ENCODE measurements at regions not wholly inside any gene's neighbourhood (a gene's known extent, or its start where the extent isn't known, plus 50 kb on each side); places are given as distances from the start of the nearest gene placed in this dataset.

DNA sequence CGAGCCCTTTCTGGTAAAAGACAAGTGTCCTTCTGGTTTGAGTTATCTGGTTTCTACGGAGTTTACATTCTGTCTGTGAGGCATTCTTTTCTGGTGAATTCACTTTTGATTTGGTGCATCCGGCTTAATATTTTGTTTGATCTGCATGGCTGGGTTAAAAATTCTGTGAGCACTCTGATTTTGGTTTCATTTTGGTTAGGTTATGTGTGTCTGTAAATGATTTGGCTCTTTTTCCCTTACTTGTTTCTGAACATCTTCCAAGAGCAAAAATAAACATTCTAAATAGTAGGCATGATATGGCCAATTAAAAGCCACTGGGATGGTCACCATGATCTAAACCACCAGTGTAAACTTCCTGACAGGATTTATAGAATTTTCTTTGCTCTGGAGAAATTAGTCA, 85.7 kb upstream of the PTPN13 start:
- TF ChIP-seq POLR2A (conservative IDR thresholded peaks at IDR 0.05) = no peak
- no peak for TF ChIP-seq CEBPG (CRISPR knock-in tag; IDR thresholded peaks at IDR 0.05)
- TF ChIP-seq CEBPG (tag; conservative IDR thresholded peaks at IDR 0.05 in 1 of 2, IDR thresholded peaks at IDR 0.05 in 1 of 2) = no peak
- no peak for TF ChIP-seq CHD2 (IDR thresholded peaks at IDR 0.05; ENCODE audit: low read depth, low read length)
- TF ChIP-seq, protein P1, sequence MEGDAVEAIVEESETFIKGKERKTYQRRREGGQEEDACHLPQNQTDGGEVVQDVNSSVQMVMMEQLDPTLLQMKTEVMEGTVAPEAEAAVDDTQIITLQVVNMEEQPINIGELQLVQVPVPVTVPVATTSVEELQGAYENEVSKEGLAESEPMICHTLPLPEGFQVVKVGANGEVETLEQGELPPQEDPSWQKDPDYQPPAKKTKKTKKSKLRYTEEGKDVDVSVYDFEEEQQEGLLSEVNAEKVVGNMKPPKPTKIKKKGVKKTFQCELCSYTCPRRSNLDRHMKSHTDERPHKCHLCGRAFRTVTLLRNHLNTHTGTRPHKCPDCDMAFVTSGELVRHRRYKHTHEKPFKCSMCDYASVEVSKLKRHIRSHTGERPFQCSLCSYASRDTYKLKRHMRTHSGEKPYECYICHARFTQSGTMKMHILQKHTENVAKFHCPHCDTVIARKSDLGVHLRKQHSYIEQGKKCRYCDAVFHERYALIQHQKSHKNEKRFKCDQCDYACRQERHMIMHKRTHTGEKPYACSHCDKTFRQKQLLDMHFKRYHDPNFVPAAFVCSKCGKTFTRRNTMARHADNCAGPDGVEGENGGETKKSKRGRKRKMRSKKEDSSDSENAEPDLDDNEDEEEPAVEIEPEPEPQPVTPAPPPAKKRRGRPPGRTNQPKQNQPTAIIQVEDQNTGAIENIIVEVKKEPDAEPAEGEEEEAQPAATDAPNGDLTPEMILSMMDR (IDR thresholded peaks at IDR 0.05 in 2 of 3, conservative IDR thresholded peaks at IDR 0.05 in 1 of 3; ENCODE audit: insufficient read depth in 2 of 3, low read depth in 1 of 3, low read length in 3 of 3) = no peak
- no peak for TF ChIP-seq KAT2B (IDR thresholded peaks at IDR 0.05; ENCODE audit: low read depth, low read length)
- TF ChIP-seq JUND (IDR thresholded peaks at IDR 0.05; ENCODE audit: borderline replicate concordance, low read depth, low read length) = no peak
- no peak for TF ChIP-seq JUND (tag; IDR thresholded peaks at IDR 0.05; ENCODE audit: borderline replicate concordance, low read depth, low read length)
- TF ChIP-seq NCOA2 (IDR thresholded peaks at IDR 0.05; ENCODE audit: partially characterized antibody in 2 of 2) = no peak
- no peak for TF ChIP-seq IRF2 (CRISPR knock-in tag; IDR thresholded peaks at IDR 0.05)
- TF ChIP-seq DPF2 (IDR thresholded peaks at IDR 0.05) = no peak
- TF ChIP-seq, protein P2, sequence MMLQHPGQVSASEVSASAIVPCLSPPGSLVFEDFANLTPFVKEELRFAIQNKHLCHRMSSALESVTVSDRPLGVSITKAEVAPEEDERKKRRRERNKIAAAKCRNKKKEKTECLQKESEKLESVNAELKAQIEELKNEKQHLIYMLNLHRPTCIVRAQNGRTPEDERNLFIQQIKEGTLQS (IDR thresholded peaks at IDR 0.05) = no peak
- TF ChIP-seq, protein P2 (CRISPR knock-in tag; conservative IDR thresholded peaks at IDR 0.05) = no peak
- TF ChIP-seq GABPA (tag; conservative IDR thresholded peaks at IDR 0.05; ENCODE audit: low read depth) = no peak
- no peak for TF ChIP-seq KDM1A (IDR thresholded peaks at IDR 0.05)
- no peak for TF ChIP-seq ELF1 (tag; IDR thresholded peaks at IDR 0.05)
- TF ChIP-seq, protein P3, sequence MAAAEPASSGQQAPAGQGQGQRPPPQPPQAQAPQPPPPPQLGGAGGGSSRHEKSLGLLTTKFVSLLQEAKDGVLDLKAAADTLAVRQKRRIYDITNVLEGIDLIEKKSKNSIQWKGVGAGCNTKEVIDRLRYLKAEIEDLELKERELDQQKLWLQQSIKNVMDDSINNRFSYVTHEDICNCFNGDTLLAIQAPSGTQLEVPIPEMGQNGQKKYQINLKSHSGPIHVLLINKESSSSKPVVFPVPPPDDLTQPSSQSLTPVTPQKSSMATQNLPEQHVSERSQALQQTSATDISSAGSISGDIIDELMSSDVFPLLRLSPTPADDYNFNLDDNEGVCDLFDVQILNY (CRISPR knock-in tag; IDR thresholded peaks at IDR 0.05) = no peak

Measured in K562 (cell line).